SK-N-SH treated with all-trans-retinoic acid at 6 μM for 48 hours (cell line): ENCODE measurements at regions not wholly inside any gene's neighbourhood (a gene's known extent, or its start where the extent isn't known, plus 50 kb on each side); places are given as distances from the start of the nearest gene placed in this dataset.

ENCODE experiments used
- CREB5 ChIP-seq: fragments of 250-450 bp; sonication (Bioruptor Pico); IDR thresholded peaks from 2 replicates; pipeline ENCODE4 v1.5.1; 2020; ENCODE audit warnings: low read depth, mild to moderate bottlenecking, moderate library complexity
- CSRNP3 ChIP-seq: fragments of 250-450 bp; sonication (Bioruptor Pico); IDR thresholded peaks from 2 replicates; pipeline ENCODE4 v1.5.1; 2021; ENCODE audit warnings: mild to moderate bottlenecking, moderate library complexity
- ESRRG ChIP-seq: fragments of 250-450 bp; sonication (Bioruptor Pico); IDR thresholded peaks from 2 replicates; pipeline ENCODE4 v1.6.1; 2021; ENCODE audit warnings: mild to moderate bottlenecking
- PATZ1 ChIP-seq: fragments of 250-450 bp; sonication (Bioruptor Pico); IDR thresholded peaks from 2 replicates; pipeline ENCODE4 v1.8.0; 2020; ENCODE audit warnings: mild to moderate bottlenecking, moderate library complexity, borderline replicate concordance
- TCF4 ChIP-seq: fragments of 250-450 bp; sonication (Bioruptor Pico); IDR thresholded peaks from 2 replicates; pipeline ENCODE4 v1.8.0; 2021; ENCODE audit warnings: mild to moderate bottlenecking, moderate library complexity, borderline replicate concordance
- ZFP3 ChIP-seq: fragments of 250-450 bp; sonication (Bioruptor Pico); IDR thresholded peaks from 2 replicates; pipeline ENCODE4 v1.5.0; 2020; ENCODE audit warnings: mild to moderate bottlenecking, moderate library complexity
- ZFP30 ChIP-seq: fragments of 450-650 bp; formaldehyde crosslinking; IDR thresholded peaks from 2 replicates; pipeline ENCODE4 v1.5.0; 2022; ENCODE audit warnings: mild to moderate bottlenecking, moderate library complexity
- ZNF565 ChIP-seq: fragments of 450-650 bp; formaldehyde crosslinking; conservative IDR thresholded peaks from 2 replicates; pipeline ENCODE4 v1.5.0; 2020; ENCODE audit warnings: low read depth, mild to moderate bottlenecking, moderate library complexity

GRCh38 chr4:53818104-53818503 lies 226.8 kb upstream of the LNX1 start:
- TF ChIP-seq CSRNP3 (CRISPR knock-in tag): no peak
- no peak for TF ChIP-seq TCF4 (CRISPR knock-in tag)
- TF ChIP-seq ZNF565 (CRISPR knock-in tag): no peak
- TF ChIP-seq ZFP30 (CRISPR knock-in tag): no peak
- TF ChIP-seq ESRRG (CRISPR knock-in tag): no peak
- TF ChIP-seq CREB5 (CRISPR knock-in tag): no peak
- no peak for TF ChIP-seq PATZ1
- no peak for TF ChIP-seq ZFP3 (CRISPR knock-in tag)
